H1 (cell line): ENCODE measurements at regions not wholly inside any gene's neighbourhood (a gene's known extent, or its start where the extent isn't known, plus 50 kb on each side); places are given as distances from the start of the nearest gene placed in this dataset.

Experiments
- CTCF ChIA-PET: fragments of 300-600 bp; sonication (Branson Sonifier 250); formaldehyde crosslinking; loops from one replicate; lab custom pipeline; 2021; ENCODE audit not compliant: partially characterized antibody; lab: Charles Lee
- POLR2A ChIA-PET: fragments of 300-600 bp; sonication (Branson Sonifier 250); formaldehyde crosslinking; loops from one replicate; lab custom pipeline; 2021; ENCODE audit warnings: inconsistent platforms; ENCODE audit not compliant: partially characterized antibody; lab: Charles Lee
- DNase-seq, 2 experiments: peaks; one replicate each; pipeline versions ENCODE4 v3.0.0 to v3.0.0-alpha.2; 2010 to 2022; ENCODE audit warnings: low spot score in 2 of 2, low read depth in 1 of 2, mixed read lengths in 1 of 2
- FAIRE-seq: peaks from 2 replicates; lab custom pipeline; 2011; peaks lifted over from hg19 to GRCh38; lab: Jason Lieb, UNC
- H2AFZ ChIP-seq: 2 replicates; pipeline ENCODE4 v1.8.1; 2012; ENCODE audit warnings: low read length, inconsistent platforms
- H2AK5ac ChIP-seq: 2 replicates; pipeline ENCODE4 v1.6.1; 2013; ENCODE audit warnings: low read depth, low read length
- H2BK120ac ChIP-seq: replicated peaks from 2 replicates; pipeline ENCODE3; 2013; ENCODE audit warnings: low read depth, low read length, inconsistent platforms
- H2BK12ac ChIP-seq: 2 replicates; pipeline ENCODE4 v1.6.1; 2013; ENCODE audit warnings: low read depth, low read length
- H2BK15ac ChIP-seq: 2 replicates; pipeline ENCODE4 v1.6.1; 2013; ENCODE audit warnings: low read length
- H2BK20ac ChIP-seq: 2 replicates; pipeline ENCODE4 v1.6.1; 2013; ENCODE audit warnings: low read length
- H2BK5ac ChIP-seq: 2 replicates; pipeline ENCODE4 v1.6.1; 2013; ENCODE audit warnings: low read depth, low read length
- H3K14ac ChIP-seq: 2 replicates; pipeline ENCODE4 v1.6.1; 2013; ENCODE audit warnings: inconsistent platforms; ENCODE audit not compliant: insufficient read length
- H3K18ac ChIP-seq: 2 replicates; pipeline ENCODE4 v1.6.1; 2013; ENCODE audit warnings: low read length; ENCODE audit errors: extremely low read depth
- H3K23ac ChIP-seq: 2 replicates; pipeline ENCODE4 v1.6.1; 2013; ENCODE audit warnings: inconsistent platforms; ENCODE audit not compliant: insufficient read length
- H3K23me2 ChIP-seq: 2 replicates; pipeline ENCODE4 v1.6.1; 2013; ENCODE audit warnings: low read depth, low read length
- H3K27ac ChIP-seq: 2 replicates; pipeline ENCODE4 v1.6.1; 2011; ENCODE audit warnings: low read depth, low read length, inconsistent platforms
- H3K27me3 ChIP-seq, 4 experiments: replicated peaks in 1 of 4; 1 replicate in 1 of 4; 2 replicates in 3 of 4; pipeline versions ENCODE4 v1.6.1 to v1.8.1; 2011 to 2013; ENCODE audit warnings: low read length in 3 of 4, mild to moderate bottlenecking in 3 of 4, inconsistent platforms in 2 of 4, mixed read lengths in 2 of 4, moderate library complexity in 1 of 4; ENCODE audit not compliant: control insufficient read depth in 3 of 4, insufficient read depth in 3 of 4; ENCODE audit errors: extremely low read depth in 1 of 4
- H3K36me3 ChIP-seq, 4 experiments: 2 replicates each; pipeline versions ENCODE4 v1.6.1 to v1.8.1; 2011 to 2013; ENCODE audit warnings: mild to moderate bottlenecking in 4 of 4, low read length in 3 of 4, moderate library complexity in 2 of 4, control low read depth in 1 of 4, inconsistent platforms in 1 of 4; ENCODE audit not compliant: insufficient read depth in 4 of 4, control insufficient read depth in 2 of 4
- H3K4ac ChIP-seq: replicated peaks from 2 replicates; pipeline ENCODE3; 2013; ENCODE audit warnings: low read length, low read depth, mixed read lengths, inconsistent platforms; ENCODE audit not compliant: insufficient read length
- H3K4me1 ChIP-seq, 4 experiments: replicated peaks in 1 of 4; 1 replicate in 1 of 4; 2 replicates in 3 of 4; pipeline versions ENCODE4 v1.6.1 to v1.8.1; 2011 to 2013; ENCODE audit warnings: low read length in 3 of 4, inconsistent platforms in 2 of 4, mixed read lengths in 1 of 4; ENCODE audit not compliant: insufficient read depth in 4 of 4, control insufficient read depth in 3 of 4
- H3K4me2 ChIP-seq, 2 experiments: 2 replicates each; pipeline versions ENCODE4 v1.6.1 to v1.8.1; 2011 to 2013; ENCODE audit warnings: low read depth in 2 of 2, low read length in 2 of 2, control low read depth in 1 of 2, inconsistent platforms in 1 of 2, mild to moderate bottlenecking in 1 of 2; ENCODE audit not compliant: insufficient read depth in 1 of 2
- H3K4me3 ChIP-seq, 4 experiments: fragments of 200-600, 300-600 bp in 1 of 4; sonication (generic), shearing (Covaris generic), sonication (Bioruptor Twin) in 1 of 4; 2 replicates each; pipeline versions ENCODE4 v1.5.1 to v1.8.1; 2011 to 2016; ENCODE audit warnings: low read length in 4 of 4, low read depth in 3 of 4, control low read depth in 2 of 4, inconsistent platforms in 2 of 4, mild to moderate bottlenecking in 2 of 4, mixed read lengths in 1 of 4, moderate library complexity in 1 of 4; ENCODE audit not compliant: insufficient read depth in 2 of 4; ENCODE audit errors: extremely low read depth in 1 of 4
- H3K56ac ChIP-seq: replicated peaks from 2 replicates; pipeline ENCODE3; 2013; ENCODE audit warnings: low read depth, mild to moderate bottlenecking, mixed read lengths, low read length, inconsistent platforms; ENCODE audit not compliant: insufficient read length
- H3K79me1 ChIP-seq: 2 replicates; pipeline ENCODE4 v1.6.1; 2013; ENCODE audit warnings: low read depth, low read length, control low read depth
- H3K79me2 ChIP-seq, 2 experiments: 2 replicates each; pipeline versions ENCODE4 v1.6.1 to v1.8.1; 2012 to 2013; ENCODE audit warnings: low read length in 2 of 2, mild to moderate bottlenecking in 2 of 2, inconsistent platforms in 1 of 2; ENCODE audit not compliant: insufficient read depth in 2 of 2, control insufficient read depth in 1 of 2
- H3K9ac ChIP-seq, 4 experiments: replicated peaks in 1 of 4; 1 replicate in 1 of 4; 2 replicates in 3 of 4; pipeline versions ENCODE4 v1.6.1 to v1.8.1; 2011 to 2013; ENCODE audit warnings: low read depth in 3 of 4, low read length in 3 of 4, control low read depth in 2 of 4, mild to moderate bottlenecking in 2 of 4, moderate library complexity in 2 of 4, inconsistent platforms in 1 of 4; ENCODE audit errors: extremely low read depth in 1 of 4
- H3K9me3 ChIP-seq, 2 experiments: 2 replicates each; pipeline versions ENCODE4 v1.6.1 to v1.8.1; 2012 to 2013; ENCODE audit warnings: mild to moderate bottlenecking in 2 of 2, moderate library complexity in 2 of 2, control low read depth in 1 of 2, inconsistent platforms in 1 of 2, low read depth in 1 of 2, low read length in 1 of 2, mixed read lengths in 1 of 2; ENCODE audit not compliant: insufficient read depth in 2 of 2
- H4K20me1 ChIP-seq, 2 experiments: replicated peaks in 1 of 2; 2 replicates each; pipeline versions ENCODE3 to v1.8.1; 2011 to 2013; ENCODE audit warnings: inconsistent platforms in 2 of 2, low read length in 2 of 2, mild to moderate bottlenecking in 1 of 2; ENCODE audit not compliant: insufficient read depth in 2 of 2, control insufficient read depth in 1 of 2
- H4K5ac ChIP-seq: 2 replicates; pipeline ENCODE4 v1.6.1; 2013; ENCODE audit warnings: low read length, low read depth, mixed read lengths, inconsistent platforms; ENCODE audit not compliant: insufficient read length
- H4K8ac ChIP-seq: 2 replicates; pipeline ENCODE4 v1.8.0; 2013; ENCODE audit warnings: mild to moderate bottlenecking, moderate library complexity, low read length, inconsistent platforms; ENCODE audit not compliant: insufficient read depth; ENCODE audit errors: extremely low read depth
- H4K91ac ChIP-seq: replicated peaks from 2 replicates; pipeline ENCODE3; 2013; ENCODE audit warnings: low read length, mixed read lengths, inconsistent platforms; ENCODE audit not compliant: insufficient read length
- CBX8 ChIP-seq: fragments of 300-800, 300-1000 bp; sonication (generic); IDR thresholded peaks from 2 replicates; pipeline ENCODE4 v1.7.1; 2016; ENCODE audit warnings: low read depth, low read length, borderline replicate concordance
- E2F6 ChIP-seq: IDR thresholded peaks from 2 replicates; pipeline ENCODE4 v1.6.1; 2012; ENCODE audit warnings: inconsistent platforms
- SIN3A ChIP-seq, 2 experiments: IDR thresholded peaks in 1 of 2; conservative IDR thresholded peaks in 1 of 2; 2 replicates each; pipeline ENCODE4 v1.6.1; 2011 to 2012; ENCODE audit warnings: low read length in 2 of 2, improper control_type of control experiment in 1 of 2, low read depth in 1 of 2, mild to moderate bottlenecking in 1 of 2
- WGBS, 2 experiments: shearing (Covaris generic) in 1 of 2; methylation state at CpG; one replicate each; pipeline versions ENCODE4 v1.1.6 to v1.1.7; 2013 to 2015; ENCODE audit warnings: low lambda C conversion rate in 2 of 2, mixed read lengths in 2 of 2, inconsistent platforms in 1 of 2, low coverage in 1 of 2, missing lambda C conversion rate in 1 of 2; ENCODE audit not compliant: insufficient replicate concordance in 2 of 2, insufficient coverage in 1 of 2, insufficient read length in 1 of 2; ENCODE audit errors: extremely low coverage in 1 of 2, missing lambda C conversion rate in 1 of 2; 5-methylcytosine and 5-hydroxymethylcytosine counted together

GRCh38 chr20:48226642-48227041, 441.4 kb upstream of the SULF2 start:
- no peak overlapping the region for H4K5ac ChIP-seq
- H3K27ac ChIP-seq: no peak overlapping the region
- no peak overlapping the region for H2BK120ac ChIP-seq
- 93% methylated on average over 5 of the region's 5 CpGs; no CpG with 5 or more reads in 1 of the 2 experiments for WGBS, 2 experiments
- no peak for DNase-seq
- H3K4me2 ChIP-seq: no peak overlapping the region
- peaks cover 0 to 8% of the 10 kb centered on the region in 2 experiments; a peak in 2 of 4 replicates for H3K9me3 ChIP-seq
- no peak overlapping the region for H3K18ac ChIP-seq
- no peak overlapping the region for H3K4me3 ChIP-seq
- ChIA-PET CTCF (no interaction called here), POLR2A (no interaction called here)
- no peaks in the 10 kb centered on the region for H3K23me2 ChIP-seq
- H3K79me1 ChIP-seq: no peaks in the 10 kb centered on the region
- H3K23ac ChIP-seq: no peak overlapping the region
- no peak for FAIRE-seq
- H4K20me1 ChIP-seq: no peaks in the 10 kb centered on the region
- no peak overlapping the region for H3K9ac ChIP-seq
- H2AFZ ChIP-seq: no peak overlapping the region
- H3K14ac ChIP-seq: no peak overlapping the region
- H3K36me3 ChIP-seq: no peaks in the 10 kb centered on the region
- no peak overlapping the region; the same call in 1 of the 2 replicates for H2BK5ac ChIP-seq
- H4K91ac ChIP-seq: no peak overlapping the region
- H2BK20ac ChIP-seq: no peak overlapping the region
- no peak overlapping the region for H3K56ac ChIP-seq
- H2BK15ac ChIP-seq: no peak overlapping the region
- H3K79me2 ChIP-seq: no peaks in the 10 kb centered on the region
- no peak overlapping the region for H2AK5ac ChIP-seq
- no peak overlapping the region for H2BK12ac ChIP-seq
- no peak overlapping the region for H3K4ac ChIP-seq
- no peak overlapping the region; the same call in 1 of the 2 replicates for H4K8ac ChIP-seq
- H3K27me3 ChIP-seq: no peaks in the 10 kb centered on the region
- no peaks in the 10 kb centered on the region for H3K4me1 ChIP-seq
- no peak for TF ChIP-seq CBX8
- no peak for TF ChIP-seq E2F6
- TF ChIP-seq SIN3A (conservative IDR thresholded peaks at IDR 0.05 in 1 of 2, IDR thresholded peaks at IDR 0.05 in 1 of 2; ENCODE audit: low read depth in 1 of 2, low read length in 2 of 2): no peak
